Jurkat, Clone E6-1 (cell line): ENCODE measurements at regions not wholly inside any gene's neighbourhood (a gene's known extent, or its start where the extent isn't known, plus 50 kb on each side); places are given as distances from the start of the nearest gene placed in this dataset.
"Not testable (repeated sequence)": the region's sequence is repeated elsewhere in the genome, so short reads cannot be mapped to it uniquely, and the experiment has no call there.

Experiments
- DNase-seq: peaks from one replicate; pipeline ENCODE4 v3.0.0-alpha.2; 2011; ENCODE audit warnings: low read depth, low spot score
- H3K4me3 ChIP-seq: 2 replicates; pipeline ENCODE4 v1.5.1; 2011; ENCODE audit warnings: mild to moderate bottlenecking, low read length, control low read depth, moderate library complexity

DNA sequence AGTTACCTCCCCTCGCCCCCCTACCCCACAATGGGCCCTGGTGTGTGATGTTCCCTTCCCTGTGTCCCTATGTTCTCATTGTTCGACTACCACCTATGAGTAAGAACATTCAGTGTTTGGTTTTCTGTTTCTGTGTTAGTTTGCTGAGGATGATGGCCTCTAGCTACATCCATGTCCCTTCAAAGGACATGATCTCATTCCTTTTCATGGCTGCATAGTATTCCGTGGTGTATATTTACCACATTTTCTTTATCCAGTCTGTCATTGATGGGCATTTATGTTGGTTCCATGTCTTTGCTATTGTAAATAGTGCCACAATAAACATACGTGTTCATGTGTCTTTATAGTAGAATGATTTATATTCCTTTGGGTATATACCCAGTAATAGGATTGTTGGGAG is 90.2 kb upstream of the ZEB1 start:
- H3K4me3 ChIP-seq, DNase-seq: not testable (repeated sequence)

- no peak for DNase-seq
- no peak overlapping the region for H3K4me3 ChIP-seq
Observed at GRCh38 chr10:31239961-31240360, 79.1 kb upstream of the ZEB1 start.

- peak; percentile 8 for DNase-seq
- H3K4me3 ChIP-seq = no peak overlapping the region
Observed at GRCh38 chr10:31242902-31243301, 76.1 kb upstream of the ZEB1 start.

- H3K4me3 ChIP-seq, DNase-seq: not testable (repeated sequence)
Observed at GRCh38 chr10:31251118-31251517, 67.9 kb upstream of the ZEB1 start.

- DNase-seq = no peak
- H3K4me3 ChIP-seq = no peak overlapping the region
Observed at GRCh38 chr10:31253237-31253636, 65.8 kb upstream of the ZEB1 start.

DNA sequence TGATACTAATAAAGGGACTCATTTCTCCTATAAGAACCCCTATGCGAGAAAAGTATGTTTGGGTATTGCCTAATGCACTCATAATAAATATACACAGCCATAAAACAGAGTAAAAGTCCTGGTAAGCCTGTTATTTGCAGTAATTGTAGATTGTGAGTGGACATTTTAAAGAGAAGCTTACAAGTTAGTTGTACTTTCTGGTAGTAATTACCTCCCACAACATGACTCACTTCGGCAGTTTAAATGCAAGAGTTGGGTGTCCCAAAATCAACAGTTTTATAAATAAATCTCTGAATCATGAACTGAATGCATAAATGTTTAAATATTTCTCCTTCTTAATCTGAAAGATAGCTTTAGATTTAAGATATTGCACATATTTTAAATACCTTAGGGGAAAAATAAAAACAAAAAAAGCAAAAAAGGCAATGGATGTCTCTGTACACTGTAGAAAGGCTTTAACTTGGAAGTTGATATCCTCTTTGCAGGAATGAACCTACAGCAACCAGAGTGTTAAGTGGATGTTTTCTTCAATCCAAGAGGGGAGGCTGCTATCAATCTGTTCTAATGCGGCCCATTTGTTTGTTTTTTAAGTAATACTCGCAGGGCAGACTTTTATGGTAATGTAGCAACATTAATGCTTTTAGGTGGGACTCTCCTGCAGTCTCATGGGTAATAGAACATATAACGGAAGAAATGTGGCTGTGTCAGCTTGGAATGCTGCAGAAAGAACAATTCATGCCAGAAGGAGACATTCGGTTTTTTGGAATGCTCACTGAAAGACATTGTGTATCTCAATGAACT is 57.3 kb upstream of the ZEB1 start:
- H3K4me3 ChIP-seq = no peak overlapping the region
- DNase-seq = no peak

DNA sequence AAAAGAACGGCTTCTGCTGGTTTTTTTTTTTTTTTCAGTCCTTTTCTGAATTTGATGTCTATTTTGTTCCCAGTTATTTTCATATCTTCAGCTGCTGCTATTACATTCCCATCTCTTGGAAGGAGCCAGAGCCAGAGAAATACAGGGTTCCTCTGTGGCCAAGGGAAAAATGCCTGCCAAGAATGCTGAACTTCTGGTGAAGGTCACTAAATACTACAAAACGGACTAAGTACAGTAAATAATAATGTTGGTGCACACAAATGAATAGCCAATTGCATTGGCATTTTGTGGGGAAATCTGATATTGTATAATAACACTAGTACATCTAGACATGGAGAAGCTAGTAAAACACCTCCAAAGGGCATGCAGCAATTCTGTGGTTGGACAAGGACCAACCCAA is 56.3 kb upstream of the ZEB1 start:
- no peak for DNase-seq
- no peak overlapping the region for H3K4me3 ChIP-seq

GRCh38 chr10:31263903-31264302 is 55.1 kb upstream of the ZEB1 start:
- no peak for DNase-seq
- H3K4me3 ChIP-seq = no peak overlapping the region

DNA sequence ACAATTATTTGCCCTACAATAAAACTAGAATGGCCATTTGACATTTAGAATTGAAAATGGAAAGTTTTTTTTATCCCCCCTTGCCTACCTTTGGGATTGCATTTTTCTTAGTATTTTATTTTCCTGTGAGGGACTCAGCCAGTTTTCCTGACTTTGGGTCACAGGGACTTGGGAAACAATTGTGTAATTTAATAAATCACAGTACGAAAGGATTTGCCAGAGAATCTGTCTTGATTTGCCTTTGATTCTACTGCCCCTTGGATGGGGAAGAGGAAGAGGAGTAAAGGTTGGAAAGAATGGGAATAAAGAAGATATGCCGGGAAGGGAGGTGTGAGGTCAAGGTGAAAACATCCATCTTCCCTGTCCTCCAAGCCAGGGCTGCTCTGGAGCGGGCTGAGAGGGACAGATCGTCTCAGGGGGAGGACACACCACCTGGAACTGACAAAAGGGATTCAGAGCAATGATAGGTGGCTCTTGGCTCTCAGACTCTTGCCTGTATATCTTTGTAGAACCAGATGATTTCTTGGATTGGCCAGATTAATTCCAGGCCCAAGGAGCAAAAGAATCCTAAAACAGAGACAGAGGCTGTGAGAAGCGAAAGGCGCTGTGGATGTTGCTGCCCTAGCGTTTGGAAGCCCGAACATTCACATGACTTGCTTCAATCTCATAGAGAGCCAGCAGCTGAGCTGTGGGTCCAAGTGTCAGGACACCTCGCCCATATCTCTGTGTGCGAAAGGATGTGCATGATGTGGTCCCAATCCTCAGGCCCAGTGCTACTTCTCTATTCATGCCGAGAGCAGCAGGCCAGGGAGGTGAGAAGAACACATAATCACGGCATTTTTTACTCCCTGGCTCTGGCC is 50.3 kb upstream of the ZEB1 start:
- H3K4me3 ChIP-seq = no peak overlapping the region
- no peak for DNase-seq
